Left colon (tissue), 2 donors: ENCODE measurements at regions not wholly inside any gene's neighbourhood (a gene's known extent, or its start where the extent isn't known, plus 50 kb on each side); places are given as distances from the start of the nearest gene placed in this dataset.
"Not testable (repeated sequence)": the region's sequence is repeated elsewhere in the genome, so short reads cannot be mapped to it uniquely, and the experiment has no call there.

Source experiments
- ATAC-seq: fragments of 200-7000 bp; cut with Tn5 transposase; one replicate; pipeline ENCODE4 v1.9.1; 2020; ENCODE audit warnings: mild to moderate bottlenecking, moderate library complexity
- DNase-seq, 2 donors: peaks; one replicate each; pipeline ENCODE4 v3.0.0-alpha.2; 2020
- intact Hi-C, 2 donors: fragments of 100-400 bp; cut with DNase I in 1 of 2; cut with micrococcal nuclease in 1 of 2; formaldehyde crosslinking; loops; one replicate each; pipeline versions ENCODE4 v1.11.2 to v1.14.0; 2022; cut with DNase I, micrococcal nuclease
- donor health status: DM: no; HTN: no; CAD: no.
- donor health status: DM: yes; HTN: yes; CAD: no.

DNA sequence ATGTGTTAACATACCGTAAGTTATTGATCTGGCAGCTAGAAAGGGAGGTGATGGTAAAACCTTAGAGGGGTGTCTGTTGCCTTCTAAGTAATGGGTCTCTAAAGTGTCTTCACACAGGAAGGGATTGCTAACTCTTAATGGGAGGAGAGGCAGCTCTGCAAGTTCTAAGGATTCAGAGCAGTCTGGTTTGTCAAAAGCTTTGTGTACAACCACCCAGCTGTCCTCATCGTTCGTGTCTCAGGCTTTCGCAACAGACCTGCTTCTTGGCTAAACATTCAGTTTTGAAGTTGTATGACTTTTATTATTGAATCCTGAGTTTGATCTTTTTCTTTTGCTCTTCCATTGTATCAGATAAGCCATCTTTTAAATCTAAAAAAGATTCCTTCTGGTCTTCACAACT, 404.9 kb downstream of the SQOR start:
- no peak for ATAC-seq
- no peak for DNase-seq
- intact Hi-C loops: no loop called here

DNA sequence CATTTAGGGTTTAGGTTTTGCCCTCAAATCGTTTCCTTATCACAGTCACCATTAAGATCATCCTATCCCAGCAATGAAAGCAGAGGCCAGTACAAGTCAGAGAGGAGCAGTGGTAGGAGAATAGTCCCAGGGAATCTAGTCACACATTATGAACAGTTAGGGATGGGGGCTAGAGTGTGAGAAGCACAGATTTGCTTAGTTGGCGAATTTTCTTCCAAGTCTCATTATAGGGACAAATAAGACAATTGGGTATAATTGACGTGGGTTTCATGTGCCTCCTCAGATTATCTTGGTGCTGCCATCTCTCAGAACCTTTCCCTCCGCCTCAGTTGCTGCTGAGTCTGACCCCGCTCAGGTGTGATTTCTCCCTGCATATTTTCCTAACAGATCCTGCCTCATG, 407.1 kb downstream of the SQOR start:
- intact Hi-C loops: no loop called here
- DNase-seq (no peak), ATAC-seq (no peak)

DNA sequence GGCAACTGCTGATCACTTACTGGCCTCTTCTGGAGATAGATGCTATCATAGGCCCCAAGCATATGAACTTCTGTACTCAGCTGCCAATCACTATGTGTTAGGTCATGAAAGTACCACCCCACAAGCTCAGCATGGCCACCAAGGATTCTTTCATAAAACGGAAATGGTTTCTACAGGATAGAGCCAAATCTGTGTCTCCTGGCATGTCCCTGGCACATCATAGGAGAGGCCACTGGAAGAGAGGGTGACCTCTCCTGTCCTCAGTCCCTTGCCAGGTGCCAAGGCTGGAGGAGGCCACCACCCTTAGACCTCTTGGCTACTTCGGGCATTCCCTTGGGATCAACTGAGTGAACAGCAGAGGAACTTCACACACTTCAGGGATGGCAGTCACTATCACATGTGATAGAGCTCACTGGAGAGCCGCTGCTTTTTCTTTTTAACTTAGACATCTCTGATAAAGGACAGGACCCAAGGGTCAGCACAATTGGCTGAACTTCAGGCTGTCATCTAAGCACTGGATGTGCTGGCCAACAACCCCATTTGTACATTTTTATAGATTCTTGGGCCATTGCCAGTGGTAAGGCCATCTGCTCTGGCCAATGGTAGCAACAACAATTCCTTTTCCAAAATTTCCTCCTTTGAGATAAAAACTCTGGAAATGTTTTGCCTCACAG, 425.2 kb downstream of the SQOR start:
- DNase-seq: no peak
- intact Hi-C loops: no loop called here
- no peak for ATAC-seq

DNA sequence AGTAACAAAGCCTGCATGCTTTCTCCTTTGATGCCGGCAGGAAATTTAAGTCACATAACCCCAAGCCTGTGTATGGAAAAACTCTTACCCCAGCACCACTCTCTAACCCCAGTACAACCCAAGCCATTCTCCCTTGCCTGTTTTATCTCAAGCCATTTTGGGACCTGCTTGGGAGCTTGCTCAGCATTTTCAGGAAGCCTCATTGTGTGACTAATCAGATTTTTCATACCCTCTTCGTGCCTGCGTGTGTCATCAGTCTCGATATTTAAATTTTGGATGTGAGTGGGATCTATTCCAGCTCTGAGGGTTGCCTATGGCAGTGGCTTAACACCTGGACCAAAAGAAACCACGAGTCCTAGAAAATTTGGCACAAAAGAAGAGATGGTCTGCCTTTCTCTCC, 426.2 kb downstream of the SQOR start:
- intact Hi-C loops: no loop called here
- no peak for DNase-seq
- no peak for ATAC-seq

DNA sequence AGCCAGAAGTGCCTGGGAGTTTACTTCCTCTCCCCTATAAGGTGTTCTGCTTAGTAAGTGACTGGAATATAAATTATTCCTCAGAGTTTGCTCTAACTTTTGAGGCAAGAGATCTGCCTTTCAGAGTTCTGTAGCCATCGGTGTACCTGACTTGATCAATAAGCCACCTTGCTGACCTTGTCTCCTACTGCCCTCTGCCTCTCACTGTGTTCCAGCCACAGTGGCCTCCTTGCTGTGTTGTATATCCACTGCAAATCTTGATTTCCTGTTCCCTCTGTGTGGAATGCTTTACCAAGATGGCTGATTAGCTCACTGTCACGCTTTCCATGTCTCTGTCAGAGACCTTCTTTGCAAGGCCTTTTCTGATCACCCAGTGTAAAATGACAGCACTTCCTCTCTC, 442.4 kb downstream of the SQOR start:
- no peak for DNase-seq
- intact Hi-C loops: no loop called here
- no peak for ATAC-seq

DNA sequence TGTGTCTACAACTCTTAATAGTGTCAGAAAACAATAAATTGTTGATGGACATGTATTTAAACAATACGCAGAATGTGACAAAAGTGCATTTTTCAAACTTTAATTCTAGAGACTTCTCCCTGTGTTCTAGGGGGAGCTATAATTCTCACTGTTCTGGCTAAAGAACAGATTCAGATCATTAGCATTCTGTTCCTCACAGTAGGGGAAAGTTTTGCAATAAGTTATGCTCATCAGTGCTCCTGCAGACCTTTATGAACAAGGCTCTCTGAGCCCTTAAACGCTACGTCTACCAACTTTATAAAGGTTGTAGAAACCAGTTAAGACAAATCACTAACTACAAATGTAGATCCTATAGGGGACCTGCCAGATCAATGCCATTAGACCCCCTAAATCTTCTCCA, 444.2 kb downstream of the SQOR start:
- ATAC-seq (no peak), DNase-seq (no peak)
- intact Hi-C loops: no loop called here

DNA sequence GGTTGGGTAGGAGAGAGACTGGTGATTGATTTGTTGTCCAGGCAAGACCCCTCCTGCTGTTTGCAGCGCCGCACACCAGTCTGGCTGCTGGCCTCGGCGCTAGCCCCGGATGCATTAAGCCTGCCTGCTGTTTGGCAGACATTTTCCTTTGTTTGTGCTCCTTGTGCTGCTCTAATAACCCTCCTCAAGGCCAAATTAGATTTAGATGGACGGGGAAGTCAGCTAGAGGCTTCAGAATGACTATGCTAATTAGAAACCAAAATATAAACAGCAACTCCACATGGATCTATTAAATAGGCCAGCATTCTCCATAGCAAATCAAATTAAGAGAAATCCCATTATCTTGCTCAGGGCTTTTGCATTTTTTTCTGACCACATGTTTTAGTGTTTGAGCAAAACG, 445.2 kb downstream of the SQOR start:
- DNase-seq (no peak), ATAC-seq (no peak)
- intact Hi-C loops: no loop called here

DNA sequence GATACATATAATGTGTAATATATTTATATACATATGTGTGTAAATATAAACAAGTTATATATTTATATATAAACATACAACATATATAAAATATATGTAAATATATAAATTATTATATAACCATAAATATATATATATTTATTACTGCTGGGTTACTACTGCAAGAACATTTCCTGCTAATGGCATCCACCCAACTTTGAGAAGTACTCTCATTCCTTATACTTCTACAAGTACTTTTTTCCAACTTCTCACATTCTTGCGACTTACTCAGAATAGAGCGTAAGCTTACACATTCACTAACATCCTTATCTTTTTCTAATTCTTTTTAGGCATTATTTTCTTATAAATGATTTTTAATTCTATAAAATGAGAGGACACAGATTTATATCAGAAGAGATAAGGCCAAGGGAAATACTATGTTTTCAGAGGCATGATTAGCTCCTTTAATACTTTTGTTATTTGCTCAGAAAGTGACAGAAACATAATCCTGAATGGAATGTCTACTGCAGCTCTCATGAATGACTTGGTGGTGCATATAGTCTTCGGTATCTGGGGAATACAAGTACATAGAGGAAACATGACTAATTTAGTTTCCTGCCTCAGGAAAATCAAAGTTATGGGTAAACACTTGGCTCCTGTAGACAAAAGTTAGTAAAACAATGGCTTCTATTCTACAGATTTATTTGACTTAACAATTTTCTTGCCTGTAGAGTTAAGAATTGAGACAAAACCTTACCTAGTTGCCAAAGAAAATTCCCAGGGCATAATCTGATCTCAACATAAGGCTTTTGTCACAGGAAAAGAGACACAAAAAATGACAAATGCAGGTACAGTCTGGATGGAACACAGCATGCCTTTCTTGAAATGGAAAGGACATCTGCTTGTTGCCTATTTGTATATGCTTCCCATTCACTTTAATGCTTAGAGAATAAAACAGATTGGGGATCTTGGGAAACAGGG, 453.9 kb downstream of the SQOR start:
- DNase-seq (no peak), ATAC-seq (no peak)
- intact Hi-C loops: no loop called here

DNA sequence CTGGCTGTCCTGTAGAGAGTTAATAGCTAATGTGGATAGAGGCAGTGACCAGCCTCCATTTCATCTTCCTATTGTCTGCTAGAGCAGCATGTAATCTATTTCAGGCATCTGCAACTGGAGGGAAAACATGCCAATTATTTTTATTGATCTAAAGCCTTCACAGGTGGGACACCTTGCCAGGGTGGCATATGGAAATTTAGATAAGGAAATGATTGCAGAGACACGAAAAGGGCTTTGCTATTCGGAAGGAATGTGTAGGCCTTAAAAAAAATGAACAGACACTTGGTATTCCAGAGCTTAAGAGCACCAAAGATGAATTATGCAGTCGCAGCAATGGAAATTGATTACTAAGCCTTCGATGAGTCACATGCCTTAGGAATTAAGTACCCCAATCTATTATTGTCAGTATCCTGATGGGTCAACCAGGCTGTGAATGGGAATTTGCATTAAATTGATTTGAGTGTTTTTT, 454.7 kb downstream of the SQOR start:
- ATAC-seq (no peak), DNase-seq (no peak)
- intact Hi-C loops: no loop called here

DNA sequence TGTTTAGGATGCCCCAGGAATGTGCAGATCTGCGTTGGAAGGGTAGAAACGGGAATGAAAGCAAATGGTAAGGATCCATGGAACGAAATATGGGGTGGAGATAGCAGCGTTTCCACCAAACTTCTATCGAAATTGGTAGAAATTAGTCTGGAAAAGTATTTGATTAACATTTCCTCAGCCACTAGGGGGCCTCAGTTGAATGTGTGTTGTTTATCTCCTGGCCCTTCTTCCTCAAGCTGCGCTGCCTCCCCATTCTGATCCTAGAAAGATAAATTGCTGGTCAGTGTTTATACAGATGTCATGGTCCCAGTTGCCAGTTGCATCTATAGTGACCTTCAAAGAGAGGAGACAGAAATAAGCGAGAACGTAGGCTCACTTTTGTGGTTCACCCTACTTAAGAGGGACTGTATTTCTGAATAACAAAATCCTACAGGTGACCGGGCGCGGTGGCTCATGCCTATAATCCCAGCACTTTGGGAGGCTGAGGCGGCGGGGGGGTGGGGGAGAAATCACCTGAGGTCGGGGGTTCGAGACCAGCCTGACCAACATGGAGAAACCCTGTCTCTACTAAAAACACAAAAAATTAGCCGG, 457.1 kb downstream of the SQOR start:
- ATAC-seq: peak; percentile 36
- DNase-seq: peak in 1 of 2 donors; percentile 11
- intact Hi-C loops: no loop called here

DNA sequence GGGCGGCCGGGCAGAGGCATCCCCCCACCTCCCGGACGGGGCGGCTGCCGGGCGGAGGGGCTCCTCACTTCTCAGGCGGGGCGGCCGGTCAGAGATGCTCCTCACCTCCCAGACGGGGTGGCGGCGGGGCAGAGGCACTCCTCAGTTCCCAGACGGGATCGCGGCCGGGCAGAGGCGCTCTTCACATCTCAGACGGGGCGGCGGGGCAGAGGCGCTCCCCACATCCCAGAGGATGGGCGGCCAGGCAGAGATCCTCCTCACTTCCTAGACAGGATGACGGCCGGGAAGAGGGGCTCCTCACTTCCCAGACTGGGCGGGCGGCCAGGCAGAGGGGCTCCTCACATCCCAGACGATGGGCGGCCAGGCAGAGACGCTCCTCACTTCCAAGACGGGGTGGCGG, 463.2 kb downstream of the SQOR start:
- DNase-seq, ATAC-seq, intact Hi-C loops: not testable (repeated sequence)

DNA sequence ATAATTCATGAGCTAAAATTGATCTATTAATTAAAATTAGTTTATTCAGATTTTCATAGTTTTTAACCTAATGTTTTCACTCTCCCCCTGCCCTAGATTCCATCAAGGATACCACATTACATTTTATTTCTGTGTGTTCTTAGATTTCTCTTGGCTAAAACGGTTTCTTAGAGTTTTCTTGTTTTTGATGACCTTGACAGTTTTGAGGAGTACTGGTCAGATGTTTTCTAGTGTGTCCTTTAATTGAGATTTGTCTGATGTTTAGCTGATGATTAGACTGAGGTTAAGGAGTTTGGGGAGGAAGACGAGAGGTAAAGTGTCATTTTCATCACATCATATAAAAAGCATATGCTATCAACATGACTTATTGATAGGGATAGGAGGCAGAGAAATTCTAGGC, 475.9 kb downstream of the SQOR start:
- intact Hi-C loops: no loop called here
- ATAC-seq: no peak
- DNase-seq: no peak

DNA sequence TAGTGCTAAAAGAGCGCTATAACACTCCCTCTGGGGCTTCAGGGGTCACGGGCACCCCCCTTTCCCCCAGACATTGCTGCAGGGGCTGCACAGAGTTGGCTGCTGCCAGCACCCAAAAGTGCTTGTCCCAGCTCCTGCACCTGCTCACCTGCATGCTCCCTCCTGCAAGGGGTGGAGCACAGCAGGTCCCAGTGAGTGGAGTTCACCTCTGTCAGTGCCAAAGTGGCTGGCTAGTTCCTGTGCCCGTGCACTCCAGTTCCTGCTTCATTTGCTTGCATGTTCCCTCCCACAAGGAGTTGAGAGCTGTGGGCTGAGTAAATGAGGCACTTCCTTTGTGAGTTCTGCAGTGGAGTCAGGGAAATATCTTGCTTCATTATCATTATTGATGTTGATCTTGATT, 476.9 kb downstream of the SQOR start:
- no peak for DNase-seq
- intact Hi-C loops: no loop called here
- no peak for ATAC-seq

DNA sequence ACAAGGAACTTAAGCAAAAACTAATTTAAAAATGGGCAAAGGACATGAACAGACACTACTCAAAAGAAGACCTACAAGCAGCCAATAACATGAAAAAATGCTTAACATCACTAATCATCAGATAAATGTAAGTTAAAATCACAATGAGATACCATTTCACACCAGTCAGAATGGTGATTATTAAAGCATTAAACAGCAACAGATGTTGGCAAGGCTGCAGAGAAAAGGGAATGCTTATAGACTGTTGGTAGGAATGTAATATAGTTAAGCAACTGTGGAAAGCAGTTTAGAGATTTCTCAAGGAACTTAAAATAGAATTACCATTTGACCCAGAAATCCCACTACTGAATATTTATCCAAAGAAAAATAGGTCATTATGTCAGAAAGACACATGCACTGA, 482.2 kb downstream of the SQOR start:
- intact Hi-C loops: no loop called here
- no peak for DNase-seq
- ATAC-seq: no peak

DNA sequence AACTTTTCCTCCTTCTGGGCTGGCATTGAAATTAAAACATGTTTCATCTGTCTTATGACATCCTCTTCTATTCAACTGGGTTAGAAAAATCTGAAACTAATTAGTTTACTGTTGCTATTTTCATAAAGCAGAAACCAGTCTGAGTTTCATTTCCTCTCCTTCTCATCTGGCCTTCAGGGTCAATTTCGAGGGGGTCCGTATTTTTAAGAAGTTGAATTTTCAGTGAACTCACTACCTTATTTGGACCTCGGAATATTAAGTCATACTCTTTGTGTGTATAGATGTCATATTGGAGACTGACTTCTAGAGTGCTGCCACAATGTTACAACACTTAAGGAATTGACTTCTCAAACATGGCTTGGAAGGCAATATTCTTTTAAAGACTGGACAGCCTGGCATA, 485.9 kb downstream of the SQOR start:
- no peak for DNase-seq
- intact Hi-C loops: no loop called here
- no peak for ATAC-seq

DNA sequence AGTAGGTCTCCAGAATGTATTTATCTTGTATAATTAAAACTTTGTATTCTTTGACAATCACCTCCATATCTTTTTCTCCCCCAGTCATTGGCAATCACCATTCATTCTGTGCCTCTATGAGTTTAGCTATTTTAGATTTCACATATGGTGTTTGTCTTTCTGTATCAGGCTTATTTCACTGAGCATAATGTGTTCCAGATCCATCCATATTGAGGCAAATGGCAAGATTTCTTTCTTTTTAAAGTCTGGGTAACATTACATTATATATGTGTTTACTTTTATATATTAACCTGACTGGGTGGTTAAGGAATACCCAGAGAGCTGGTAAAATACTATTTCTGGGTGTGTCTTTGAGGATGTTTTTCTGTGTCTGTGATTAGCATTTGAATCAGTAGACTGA, 486.6 kb downstream of the SQOR start:
- ATAC-seq (no peak), DNase-seq (no peak)
- intact Hi-C loops: no loop called here

DNA sequence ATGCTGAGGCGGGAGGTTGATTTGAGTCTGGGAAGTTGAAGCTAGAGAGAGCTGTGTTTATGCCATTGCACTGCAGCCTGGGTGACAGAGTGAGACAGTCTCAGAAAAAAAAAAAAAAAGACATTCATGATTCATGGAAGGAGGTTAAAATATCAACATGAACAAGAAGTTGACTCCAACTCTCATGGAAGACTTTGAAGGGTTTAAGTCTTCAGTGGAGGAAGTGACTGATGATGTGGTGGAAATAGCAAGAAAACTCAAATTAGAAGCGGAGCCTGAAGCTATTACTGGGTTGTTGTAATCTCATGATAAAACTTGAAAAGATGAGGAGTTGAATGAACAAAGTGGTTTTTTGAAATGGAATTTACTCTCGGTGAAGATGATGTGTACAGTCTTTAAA, 491.8 kb downstream of the SQOR start:
- intact Hi-C loops: no loop called here
- ATAC-seq: no peak

DNA sequence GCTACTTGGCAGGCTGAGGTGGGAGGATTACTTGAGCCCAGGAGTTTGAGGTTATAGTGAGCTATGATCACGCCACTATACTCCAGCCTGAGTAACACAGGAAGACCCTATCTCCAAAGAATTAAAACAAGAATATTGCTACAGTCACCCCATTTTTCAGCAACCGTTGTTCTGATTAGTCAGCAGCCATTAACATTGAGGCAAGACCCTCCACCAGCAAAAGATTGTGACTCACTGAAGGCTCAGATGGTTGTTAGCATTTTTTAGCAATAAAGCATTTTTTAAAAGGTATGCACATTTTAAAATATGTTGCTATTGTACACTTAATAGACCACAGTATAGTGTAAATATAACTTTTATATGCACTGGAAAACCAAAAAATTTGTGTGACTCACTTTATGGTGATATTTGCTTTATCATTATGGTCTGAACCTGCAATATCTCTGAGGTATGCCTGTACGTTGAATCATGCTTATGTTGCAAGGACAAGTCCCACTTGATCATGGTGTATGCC, 492.6 kb downstream of the SQOR start:
- ATAC-seq: no peak
- no peak for DNase-seq
- intact Hi-C loops: no loop called here

More for the DNA sequence above, 491.8 kb downstream of the SQOR start:
- no peak for DNase-seq

DNA sequence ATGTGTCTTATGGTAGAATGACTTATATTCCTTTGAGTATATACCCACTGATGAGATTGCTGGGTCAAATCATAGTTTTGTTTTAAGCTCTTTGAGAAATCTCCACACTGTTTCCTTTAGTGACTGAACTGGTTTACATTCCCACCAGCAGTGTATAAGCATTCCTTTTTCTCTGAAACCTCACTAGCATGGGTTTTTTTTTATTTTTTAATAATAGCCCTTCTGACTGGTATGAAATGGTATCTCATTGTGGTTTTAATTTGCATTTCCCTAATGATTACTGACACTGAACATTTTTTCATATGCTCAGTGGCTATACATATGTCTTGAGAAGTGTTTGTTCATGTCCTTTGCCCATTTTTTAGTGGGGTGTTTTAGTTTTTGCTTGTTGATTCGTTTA, 494.3 kb downstream of the SQOR start:
- DNase-seq (no peak), ATAC-seq (no peak)
- intact Hi-C loops: no loop called here

DNA sequence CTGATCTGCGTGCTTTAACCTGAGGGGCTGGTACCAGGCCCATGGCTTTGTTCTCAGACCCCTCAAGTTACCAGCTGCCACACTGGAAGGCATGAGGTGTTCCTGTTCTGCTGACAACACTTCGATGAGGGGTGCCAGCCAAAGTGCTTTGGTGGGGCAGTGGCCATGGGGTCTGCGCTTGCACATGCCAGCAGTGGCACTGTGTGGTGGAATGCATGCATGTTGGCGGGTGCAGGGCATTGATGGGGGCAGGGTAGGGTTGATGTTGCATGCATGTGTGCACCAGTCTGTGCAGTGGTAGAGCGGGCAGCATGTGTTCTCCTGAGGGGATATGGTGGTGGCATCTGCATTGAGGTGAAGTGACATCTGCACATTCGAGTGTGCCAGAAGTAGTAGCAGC, 497.0 kb downstream of the SQOR start:
- ATAC-seq: no peak
- no peak for DNase-seq
- intact Hi-C loops: no loop called here
